Dendritic cell treated with granulocyte-macrophage colony-stimulating factor and Interleukin-4, amounts not matched to agents 40 ng/mL and 50 ng/mL, for 4 days (primary cell): ENCODE measurements at regions not wholly inside any gene's neighbourhood (a gene's known extent, or its start where the extent isn't known, plus 50 kb on each side); places are given as distances from the start of the nearest gene placed in this dataset.

Source experiments
- H3K27ac Mint-ChIP-seq: one replicate; pipeline ENCODE4 v1.8.0; 2022; ENCODE audit warnings: mild to moderate bottlenecking, mixed read lengths
- H3K27me3 Mint-ChIP-seq: one replicate; pipeline ENCODE4 v1.8.0; 2022; ENCODE audit warnings: mild to moderate bottlenecking, mixed read lengths
- H3K36me3 Mint-ChIP-seq: one replicate; pipeline ENCODE4 v1.8.0; 2022; ENCODE audit warnings: low read depth, mixed read lengths
- H3K4me1 Mint-ChIP-seq: one replicate; pipeline ENCODE4 v1.8.0; 2022; ENCODE audit warnings: low read depth, mixed read lengths
- H3K4me3 Mint-ChIP-seq: one replicate; pipeline ENCODE4 v1.8.0; 2022; ENCODE audit warnings: mild to moderate bottlenecking, moderate library complexity, mixed read lengths
- H3K9me3 Mint-ChIP-seq: one replicate; pipeline ENCODE4 v1.8.0; 2022; ENCODE audit warnings: mixed read lengths
- intact Hi-C: fragments of 100-400 bp; cut with micrococcal nuclease; formaldehyde crosslinking; loops from one replicate; pipeline ENCODE4 v1.15.0; 2022

DNA sequence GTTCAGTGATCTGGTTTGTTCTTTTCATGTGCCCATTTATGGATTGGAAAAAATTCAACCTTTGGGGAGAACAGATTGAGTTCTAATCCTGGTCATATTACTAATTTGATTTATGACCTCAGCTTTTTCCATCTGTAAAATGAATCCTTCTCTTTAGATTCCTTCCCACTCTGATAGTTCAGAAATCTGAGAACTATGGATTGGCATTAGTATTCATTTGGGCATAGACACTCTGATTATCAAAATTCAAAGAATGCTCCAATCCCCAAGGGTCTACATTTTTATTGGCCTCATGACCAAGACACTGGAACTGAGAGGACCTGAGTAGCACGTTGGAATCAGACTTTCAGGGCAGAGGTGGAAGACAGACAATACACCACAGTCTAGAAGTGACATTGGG, 405.9 kb upstream of the PAPPA start:
- H3K4me3 Mint-ChIP-seq = no peak overlapping the region
- H3K36me3 Mint-ChIP-seq = no peaks in the 10 kb centered on the region
- no peaks in the 10 kb centered on the region for H3K27me3 Mint-ChIP-seq
- no peaks in the 10 kb centered on the region for H3K4me1 Mint-ChIP-seq
- intact Hi-C loops = no loop called here
- H3K9me3 Mint-ChIP-seq = no peaks in the 10 kb centered on the region
- H3K27ac Mint-ChIP-seq = no peak overlapping the region

DNA sequence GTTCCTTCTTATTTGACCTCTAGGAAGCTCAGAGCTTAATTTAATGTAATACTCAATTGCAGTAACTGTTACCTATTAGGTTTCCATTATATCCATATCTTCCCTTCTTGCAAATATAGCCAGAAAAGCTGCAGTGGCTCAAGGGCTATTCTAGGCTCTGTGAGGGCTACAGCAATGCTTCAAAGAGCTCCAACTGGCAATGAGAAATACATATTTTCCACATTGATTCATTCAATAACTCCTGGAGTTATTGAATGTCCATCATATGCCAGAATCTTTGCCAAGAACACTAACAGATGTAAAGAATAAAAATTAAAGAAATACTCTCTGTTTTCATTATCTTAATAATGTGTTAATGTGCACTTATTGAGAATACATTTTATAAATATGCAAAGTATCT, 396.9 kb upstream of the PAPPA start:
- intact Hi-C loops = no loop called here
- Mint-ChIP-seq H3K27ac (no peak overlapping the region), H3K4me1 (no peaks in the 10 kb centered on the region), H3K9me3 (no peaks in the 10 kb centered on the region), H3K27me3 (no peaks in the 10 kb centered on the region), H3K4me3 (no peak overlapping the region), H3K36me3 (no peaks in the 10 kb centered on the region)

- H3K27me3 Mint-ChIP-seq = no peaks in the 10 kb centered on the region
- intact Hi-C loops = no loop called here
- no peaks in the 10 kb centered on the region for H3K4me1 Mint-ChIP-seq
- H3K9me3 Mint-ChIP-seq = no peaks in the 10 kb centered on the region
- no peak overlapping the region for H3K27ac Mint-ChIP-seq
- no peak overlapping the region for H3K4me3 Mint-ChIP-seq
- H3K36me3 Mint-ChIP-seq = no peaks in the 10 kb centered on the region
Observed at GRCh38 chr9:115757461-115757860, 396.1 kb upstream of the PAPPA start.

GRCh38 chr9:115758441-115758840, 395.1 kb upstream of the PAPPA start:
- intact Hi-C loops = no loop called here
- H3K9me3 Mint-ChIP-seq = no peaks in the 10 kb centered on the region
- no peak overlapping the region for H3K4me3 Mint-ChIP-seq
- no peak overlapping the region for H3K27ac Mint-ChIP-seq
- no peaks in the 10 kb centered on the region for H3K27me3 Mint-ChIP-seq
- no peaks in the 10 kb centered on the region for H3K36me3 Mint-ChIP-seq
- no peaks in the 10 kb centered on the region for H3K4me1 Mint-ChIP-seq

GRCh38 chr9:115759426-115759825, 394.2 kb upstream of the PAPPA start:
- Mint-ChIP-seq H3K27me3 (no peaks in the 10 kb centered on the region), H3K27ac (no peak overlapping the region), H3K4me1 (no peaks in the 10 kb centered on the region), H3K36me3 (no peaks in the 10 kb centered on the region), H3K4me3 (no peak overlapping the region), H3K9me3 (no peaks in the 10 kb centered on the region)
- intact Hi-C loops = no loop called here

DNA sequence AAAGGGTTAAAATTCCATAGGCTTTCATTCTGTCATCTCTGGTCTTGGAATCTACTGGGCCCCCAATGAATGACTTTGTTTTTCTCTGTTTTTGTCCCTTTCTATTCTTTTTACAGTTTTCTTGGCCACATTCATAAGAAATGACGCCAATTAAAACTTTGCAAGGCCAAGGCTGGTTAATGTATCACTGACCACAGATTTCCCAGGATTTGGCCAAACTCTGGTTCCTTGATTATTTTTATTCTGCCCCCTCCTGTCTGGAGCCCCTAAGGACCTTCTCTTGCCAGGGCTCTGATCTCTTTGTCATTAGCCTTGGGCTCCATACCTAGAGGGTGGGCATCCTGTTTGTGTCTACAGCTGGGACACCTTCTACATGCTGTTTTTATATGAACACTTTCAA, 388.9 kb upstream of the PAPPA start:
- Mint-ChIP-seq H3K27ac (no peak overlapping the region), H3K36me3 (no peaks in the 10 kb centered on the region), H3K4me3 (no peak overlapping the region), H3K27me3 (no peaks in the 10 kb centered on the region), H3K4me1 (no peaks in the 10 kb centered on the region), H3K9me3 (peaks cover 8% of the 10 kb centered on the region)
- intact Hi-C loops = no loop called here

- no peaks in the 10 kb centered on the region for H3K27me3 Mint-ChIP-seq
- no peak overlapping the region for H3K4me3 Mint-ChIP-seq
- no peak overlapping the region for H3K27ac Mint-ChIP-seq
- H3K4me1 Mint-ChIP-seq = no peaks in the 10 kb centered on the region
- H3K36me3 Mint-ChIP-seq = no peaks in the 10 kb centered on the region
- intact Hi-C loops = no loop called here
- H3K9me3 Mint-ChIP-seq = peaks cover 8% of the 10 kb centered on the region
Observed at GRCh38 chr9:115765060-115765459, 388.5 kb upstream of the PAPPA start.

DNA sequence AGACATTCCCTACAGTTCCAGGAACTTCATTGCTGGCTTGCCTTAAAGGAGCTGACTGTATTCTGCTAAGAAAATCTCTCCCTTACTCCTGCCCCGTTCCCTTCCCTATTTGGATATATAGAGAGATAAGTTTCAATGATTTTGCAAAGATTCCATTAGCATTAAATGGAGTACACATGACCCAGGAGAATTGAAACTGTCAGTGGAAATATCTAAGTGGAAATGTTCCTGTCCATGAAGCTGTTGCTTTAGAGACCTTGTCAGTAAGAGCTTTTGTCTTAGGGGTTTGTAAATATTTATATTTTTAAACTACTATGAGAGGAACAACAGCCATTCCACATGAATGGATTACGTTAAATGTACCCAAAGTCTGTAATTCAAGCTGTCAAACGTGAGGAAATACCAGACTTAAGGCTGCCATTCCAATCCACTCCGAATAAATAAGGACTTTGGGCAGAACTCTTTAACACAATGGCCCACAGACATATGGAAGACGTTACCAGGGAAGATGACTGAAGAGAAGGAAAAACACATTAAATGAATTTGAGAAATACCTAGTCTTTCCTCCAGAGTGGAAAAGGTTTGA, 387.1 kb upstream of the PAPPA start:
- H3K27ac Mint-ChIP-seq = no peak overlapping the region
- H3K4me3 Mint-ChIP-seq = no peak overlapping the region
- H3K36me3 Mint-ChIP-seq = no peaks in the 10 kb centered on the region
- H3K9me3 Mint-ChIP-seq = peaks cover 14% of the 10 kb centered on the region
- H3K4me1 Mint-ChIP-seq = no peaks in the 10 kb centered on the region
- intact Hi-C loops = no loop called here
- no peaks in the 10 kb centered on the region for H3K27me3 Mint-ChIP-seq

GRCh38 chr9:115770521-115770920, 383.1 kb upstream of the PAPPA start:
- Mint-ChIP-seq H3K27me3 (no peaks in the 10 kb centered on the region), H3K4me3 (no peak overlapping the region)

DNA sequence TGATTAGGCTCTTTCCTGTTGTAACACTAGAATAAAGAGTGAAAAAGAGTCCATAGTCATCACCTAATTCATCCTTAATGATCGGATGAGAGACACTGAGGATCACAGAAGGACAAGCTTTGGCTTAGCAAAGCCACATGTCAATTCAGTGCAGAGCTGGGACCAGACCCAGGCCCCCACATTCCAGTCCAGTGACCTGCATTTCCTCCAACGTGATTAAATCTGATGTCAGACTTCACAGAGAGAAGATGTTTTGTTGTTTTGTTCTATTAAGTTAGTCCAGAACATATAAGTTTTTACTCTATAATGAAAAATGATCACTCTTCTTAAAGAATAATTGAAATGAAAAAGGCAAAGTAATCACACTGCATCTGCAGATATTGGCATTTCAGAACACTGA, 377.9 kb upstream of the PAPPA start:
- intact Hi-C loops = no loop called here
- Mint-ChIP-seq H3K36me3 (no peaks in the 10 kb centered on the region), H3K4me1 (no peaks in the 10 kb centered on the region), H3K27me3 (no peaks in the 10 kb centered on the region), H3K9me3 (peaks cover 15% of the 10 kb centered on the region), H3K4me3 (no peak overlapping the region), H3K27ac (no peak overlapping the region)

More at GRCh38 chr9:115770521-115770920, 383.1 kb upstream of the PAPPA start:
- Mint-ChIP-seq H3K9me3 (peaks cover 14% of the 10 kb centered on the region), H3K36me3 (no peaks in the 10 kb centered on the region), H3K27ac (no peak overlapping the region), H3K4me1 (no peaks in the 10 kb centered on the region)
- intact Hi-C loops = no loop called here

DNA sequence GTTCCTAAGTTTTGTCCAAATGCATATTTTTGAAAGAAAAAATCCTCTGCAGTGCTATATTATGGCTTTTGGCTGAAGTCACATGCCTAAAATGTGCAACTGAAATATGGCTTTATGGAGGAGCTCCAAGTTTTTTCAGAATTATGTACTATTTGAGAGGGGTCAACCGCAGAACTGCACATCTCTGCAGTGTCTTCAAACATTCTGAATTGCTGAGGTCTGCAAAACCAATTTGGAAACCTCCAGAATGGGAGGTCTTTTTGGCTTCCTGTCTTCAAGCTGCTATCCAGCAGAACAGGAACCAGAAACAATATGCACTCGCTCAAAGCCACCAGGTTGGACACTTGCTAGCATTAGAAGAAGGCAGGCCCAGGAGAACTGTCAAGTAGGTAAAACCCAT, 376.0 kb upstream of the PAPPA start:
- Mint-ChIP-seq H3K4me1 (no peaks in the 10 kb centered on the region), H3K36me3 (no peaks in the 10 kb centered on the region), H3K9me3 (peaks cover 20% of the 10 kb centered on the region), H3K4me3 (no peak overlapping the region), H3K27me3 (no peaks in the 10 kb centered on the region), H3K27ac (no peak overlapping the region)
- intact Hi-C loops = no loop called here

DNA sequence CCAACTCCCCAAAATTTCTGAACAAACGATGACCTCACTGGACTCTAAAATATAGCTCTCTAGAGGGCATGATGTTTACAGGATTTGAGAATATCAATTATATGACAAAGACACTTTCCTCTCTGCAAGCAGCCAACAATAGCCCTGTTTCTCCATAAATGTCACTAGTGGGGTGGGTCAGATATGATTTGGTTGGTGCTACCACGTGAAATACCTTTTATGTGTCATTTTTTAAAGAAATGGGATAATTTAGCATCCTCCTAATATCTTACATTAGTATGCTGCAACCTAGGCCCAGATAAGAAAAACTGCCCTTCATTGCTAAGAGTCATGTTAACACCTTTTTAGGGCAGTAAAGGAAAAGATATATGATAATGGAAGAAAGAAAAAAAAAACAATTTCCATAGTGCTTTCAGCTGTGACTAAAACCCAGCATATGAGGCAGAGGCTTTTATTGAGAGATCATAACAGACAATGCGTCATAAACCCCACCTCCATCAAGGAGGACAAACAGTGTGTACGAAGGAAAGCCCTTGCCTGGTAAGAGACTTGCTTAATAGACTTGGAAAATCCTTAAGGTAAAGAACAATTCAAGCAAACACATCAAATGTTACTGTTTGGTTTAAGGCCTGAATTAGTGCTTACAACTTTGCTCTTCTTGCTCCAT, 372.4 kb upstream of the PAPPA start:
- Mint-ChIP-seq H3K4me3 (no peak overlapping the region), H3K27me3 (no peaks in the 10 kb centered on the region), H3K9me3 (peaks cover 35% of the 10 kb centered on the region)

DNA sequence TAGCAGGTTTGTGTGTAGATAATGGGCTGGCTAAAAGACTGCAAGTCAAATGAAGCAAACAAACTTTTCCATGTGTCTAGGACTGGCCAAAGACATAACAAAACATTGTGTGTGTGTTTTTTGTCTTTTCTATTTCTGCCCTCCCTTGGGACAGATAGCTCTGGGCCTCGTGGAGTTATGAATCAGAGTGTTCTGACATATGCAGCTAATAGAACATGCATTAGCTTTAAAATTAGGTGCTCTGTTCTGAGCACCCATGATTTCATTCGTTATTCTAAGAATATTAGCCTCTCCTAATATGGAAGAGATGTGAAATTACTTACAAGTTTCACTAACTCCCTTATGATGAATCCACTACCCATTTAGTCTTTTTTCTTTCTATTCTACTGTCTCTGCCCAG, 367.3 kb upstream of the PAPPA start:
- peaks cover 20% of the 10 kb centered on the region for H3K9me3 Mint-ChIP-seq
- H3K27me3 Mint-ChIP-seq = no peaks in the 10 kb centered on the region
- H3K27ac Mint-ChIP-seq = no peak overlapping the region
- H3K4me1 Mint-ChIP-seq = no peaks in the 10 kb centered on the region
- intact Hi-C loops = no loop called here
- H3K4me3 Mint-ChIP-seq = no peak overlapping the region
- no peaks in the 10 kb centered on the region for H3K36me3 Mint-ChIP-seq

More for the DNA sequence above, 372.4 kb upstream of the PAPPA start:
- intact Hi-C loops = no loop called here
- Mint-ChIP-seq H3K36me3 (no peaks in the 10 kb centered on the region), H3K4me1 (no peaks in the 10 kb centered on the region), H3K27ac (no peak overlapping the region)

- intact Hi-C loops = no loop called here
- H3K4me1 Mint-ChIP-seq = no peaks in the 10 kb centered on the region
- H3K4me3 Mint-ChIP-seq = no peak overlapping the region
- peaks cover 20% of the 10 kb centered on the region for H3K9me3 Mint-ChIP-seq
- H3K27ac Mint-ChIP-seq = no peak overlapping the region
- no peaks in the 10 kb centered on the region for H3K27me3 Mint-ChIP-seq
- no peaks in the 10 kb centered on the region for H3K36me3 Mint-ChIP-seq
Observed at GRCh38 chr9:115790520-115790919, 363.1 kb upstream of the PAPPA start.

DNA sequence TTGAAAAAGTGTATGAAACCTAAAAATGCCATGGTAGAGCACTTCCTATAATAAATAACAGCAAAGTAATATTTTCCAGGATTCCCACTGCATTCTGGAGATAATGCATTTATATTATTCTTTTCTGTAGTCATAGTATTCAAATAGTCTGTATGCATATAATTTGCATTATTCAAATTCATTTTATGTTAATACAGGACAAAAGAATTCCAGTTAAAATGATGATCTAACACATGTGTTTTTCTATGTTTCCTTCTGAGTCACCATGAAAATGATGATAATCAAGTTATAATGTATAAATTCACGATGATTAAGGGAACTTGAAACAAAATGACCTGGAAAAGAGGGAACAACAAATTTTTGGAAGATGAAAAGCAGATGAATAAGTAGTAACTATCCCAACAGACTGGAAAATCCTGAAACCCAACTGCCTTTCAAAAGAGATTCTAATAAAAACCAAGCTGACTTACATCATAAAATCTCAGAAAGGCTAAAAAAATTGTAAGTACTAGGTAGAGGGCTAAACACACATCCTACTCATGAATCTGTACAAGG, 358.6 kb upstream of the PAPPA start:
- peaks cover 29% of the 10 kb centered on the region for H3K9me3 Mint-ChIP-seq
- H3K36me3 Mint-ChIP-seq = no peaks in the 10 kb centered on the region
- H3K27me3 Mint-ChIP-seq = no peaks in the 10 kb centered on the region

More for the DNA sequence above, 358.6 kb upstream of the PAPPA start:
- Mint-ChIP-seq H3K27ac (no peak overlapping the region), H3K4me1 (no peaks in the 10 kb centered on the region), H3K4me3 (no peak overlapping the region)
- intact Hi-C loops = no loop called here
